Loucy (cell line): ENCODE measurements at regions not wholly inside any gene's neighbourhood (a gene's known extent, or its start where the extent isn't known, plus 50 kb on each side); places are given as distances from the start of the nearest gene placed in this dataset.

Experiments used
- H2AFZ ChIP-seq: fragments of 200-600 bp; sonication (generic); 2 replicates; pipeline ENCODE4 v1.6.0; 2016; ENCODE audit warnings: antibody characterized with exemption, mild to moderate bottlenecking, low read length, moderate library complexity
- H3F3A ChIP-seq: fragments of 200-600 bp; 2 replicates; pipeline ENCODE4 v1.6.0; 2016; ENCODE audit warnings: antibody characterized with exemption, low read depth, mild to moderate bottlenecking
- H3K27me3 ChIP-seq: fragments of 200-600 bp; sonication (generic); 2 replicates; pipeline ENCODE4 v1.6.1; 2014; ENCODE audit warnings: low read length, mild to moderate bottlenecking; ENCODE audit not compliant: insufficient read depth, poor library complexity, severe bottlenecking
- H3K36me3 ChIP-seq: fragments of 200-600 bp; sonication (generic); 2 replicates; pipeline ENCODE4 v1.6.1; 2016; ENCODE audit warnings: low read length; ENCODE audit not compliant: insufficient read depth
- H3K4me1 ChIP-seq: fragments of 200-600 bp; sonication (generic); 2 replicates; pipeline ENCODE4 v1.5.1; 2014; ENCODE audit warnings: low read length, mild to moderate bottlenecking; ENCODE audit not compliant: insufficient read depth, poor library complexity, severe bottlenecking
- H3K4me2 ChIP-seq: fragments of 200-600 bp; sonication (generic); 2 replicates; pipeline ENCODE4 v1.6.0; 2014; ENCODE audit warnings: antibody characterized with exemption, low read length, low read depth, mild to moderate bottlenecking; ENCODE audit not compliant: poor library complexity, severe bottlenecking
- H3K4me3 ChIP-seq: fragments of 200-600 bp; sonication (generic); 2 replicates; pipeline ENCODE4 v1.5.1; 2014; ENCODE audit warnings: low read length, mild to moderate bottlenecking, mixed read lengths; ENCODE audit not compliant: poor library complexity, severe bottlenecking
- H3K79me2 ChIP-seq: fragments of 200-600 bp; sonication (generic); 2 replicates; pipeline ENCODE4 v1.6.1; 2014; ENCODE audit warnings: low read length; ENCODE audit not compliant: insufficient read depth
- H3K9ac ChIP-seq: fragments of 200-600 bp; sonication (generic); 2 replicates; pipeline ENCODE4 v1.6.0; 2014; ENCODE audit warnings: mild to moderate bottlenecking, low read depth, low read length, moderate library complexity; ENCODE audit not compliant: poor library complexity, severe bottlenecking
- H3K9me2 ChIP-seq: fragments of 200-600 bp; sonication (generic); replicated peaks from 2 replicates; pipeline ENCODE4 v1.6.1; 2016; ENCODE audit warnings: low read depth, low read length, mixed read lengths
- H3K9me3 ChIP-seq: fragments of 200-600 bp; sonication (generic); 2 replicates; pipeline ENCODE4 v1.6.1; 2014; ENCODE audit warnings: mild to moderate bottlenecking, antibody characterized with exemption, low read length, low read depth; ENCODE audit not compliant: insufficient read depth
- H4K20me1 ChIP-seq: fragments of 200-600 bp; sonication (generic); 2 replicates; pipeline ENCODE4 v1.6.0; 2014; ENCODE audit warnings: antibody characterized with exemption, low read length, mild to moderate bottlenecking; ENCODE audit not compliant: insufficient read depth, poor library complexity, severe bottlenecking
- CTCF ChIP-seq: fragments of 200-600 bp; sonication (generic); conservative IDR thresholded peaks from 2 replicates; pipeline ENCODE4 v1.5.1; 2014; ENCODE audit warnings: mild to moderate bottlenecking, antibody characterized with exemption, low read length
- EZH2phosphoT487 ChIP-seq: fragments of 200-600 bp; IDR thresholded peaks from 2 replicates; pipeline ENCODE4 v1.6.1; 2018; ENCODE audit warnings: antibody characterized with exemption, mild to moderate bottlenecking, moderate library complexity, borderline replicate concordance

GRCh38 chr18:2053490-2054089 lies 517.7 kb downstream of the METTL4 start:
- no peaks in the 10 kb centered on the region for H3K27me3 ChIP-seq

GRCh38 chr18:2059336-2059735 lies 512.0 kb downstream of the METTL4 start:
- Histone ChIP-seq H3K4me3 (no peak overlapping the region), H2AFZ (no peak overlapping the region), H4K20me1 (no peaks in the 10 kb centered on the region), H3K9ac (no peak overlapping the region), H3F3A (no peaks in the 10 kb centered on the region), H3K27me3 (no peaks in the 10 kb centered on the region), H3K9me3 (no peaks in the 10 kb centered on the region; the same call in 1 of the 2 replicates), H3K36me3 (no peaks in the 10 kb centered on the region), H3K79me2 (no peaks in the 10 kb centered on the region), H3K4me1 (peaks cover 15% of the 10 kb centered on the region), H3K4me2 (no peak overlapping the region), H3K9me2 (no peaks in the 10 kb centered on the region)
- no peak for TF ChIP-seq CTCF
- no peak for TF ChIP-seq EZH2phosphoT487

More at GRCh38 chr18:2053490-2054089, 517.7 kb downstream of the METTL4 start:
- peaks cover 49% of the 10 kb centered on the region for H3K4me1 ChIP-seq
- no peak overlapping the region for H2AFZ ChIP-seq
- TF ChIP-seq CTCF: no peak
- TF ChIP-seq EZH2phosphoT487: no peak
- H3K9me3 ChIP-seq: no peaks in the 10 kb centered on the region
- no peaks in the 10 kb centered on the region for H3K36me3 ChIP-seq
- H3K4me2 ChIP-seq: no peak overlapping the region
- H3K79me2 ChIP-seq: no peaks in the 10 kb centered on the region
- H4K20me1 ChIP-seq: no peaks in the 10 kb centered on the region
- no peak overlapping the region for H3K4me3 ChIP-seq
- H3K9me2 ChIP-seq: no peaks in the 10 kb centered on the region
- H3K9ac ChIP-seq: no peak overlapping the region
- peaks cover 3% of the 10 kb centered on the region; the same call in 1 of the 2 replicates for H3F3A ChIP-seq

GRCh38 chr18:2060086-2060485 lies 511.2 kb downstream of the METTL4 start:
- no peaks in the 10 kb centered on the region for H3K9me2 ChIP-seq
- H3K4me3 ChIP-seq: no peak overlapping the region
- no peaks in the 10 kb centered on the region for H3K27me3 ChIP-seq
- no peaks in the 10 kb centered on the region for H3K79me2 ChIP-seq
- H3K9me3 ChIP-seq: no peaks in the 10 kb centered on the region; the same call in 1 of the 2 replicates
- H3K36me3 ChIP-seq: no peaks in the 10 kb centered on the region
- no peaks in the 10 kb centered on the region for H4K20me1 ChIP-seq
- TF ChIP-seq EZH2phosphoT487 (no peak), CTCF (no peak)
- no peak overlapping the region for H3K4me2 ChIP-seq
- H3F3A ChIP-seq: no peaks in the 10 kb centered on the region
- H3K9ac ChIP-seq: no peak overlapping the region
- peaks cover 12% of the 10 kb centered on the region for H3K4me1 ChIP-seq
- H2AFZ ChIP-seq: no peak overlapping the region
